ENCODE measurements at regions not wholly inside any gene's neighbourhood (a gene's known extent, or its start where the extent isn't known, plus 50 kb on each side); places are given as distances from the start of the nearest gene placed in this dataset.

GRCh38 chr4:159983082-159983481, 880.2 kb downstream of the RAPGEF2 start:
- Mint-ChIP-seq H3K4me1 (no peaks in the 10 kb centered on the region), H3K36me3 (no peaks in the 10 kb centered on the region), H3K27me3 (no peaks in the 10 kb centered on the region), H3K9me3 (no peaks in the 10 kb centered on the region), H3K4me3 (no peak overlapping the region), H3K27ac (no peak overlapping the region)
- POLR2A ChIA-PET: no interaction called here
- ATAC-seq (ENCODE audit: low read depth) (no peak), DNase-seq (no peak)

- Mint-ChIP-seq H3K27me3 (no peaks in the 10 kb centered on the region), H3K36me3 (no peaks in the 10 kb centered on the region), H3K4me1 (no peaks in the 10 kb centered on the region), H3K27ac (no peak overlapping the region), H3K4me3 (no peak overlapping the region), H3K9me3 (peaks cover 6% of the 10 kb centered on the region)
- POLR2A ChIA-PET: no interaction called here
- DNase-seq (no peak), ATAC-seq (ENCODE audit: low read depth) (no peak)
Measured at GRCh38 chr4:160009656-160010493, 907.0 kb downstream of the RAPGEF2 start.

DNA sequence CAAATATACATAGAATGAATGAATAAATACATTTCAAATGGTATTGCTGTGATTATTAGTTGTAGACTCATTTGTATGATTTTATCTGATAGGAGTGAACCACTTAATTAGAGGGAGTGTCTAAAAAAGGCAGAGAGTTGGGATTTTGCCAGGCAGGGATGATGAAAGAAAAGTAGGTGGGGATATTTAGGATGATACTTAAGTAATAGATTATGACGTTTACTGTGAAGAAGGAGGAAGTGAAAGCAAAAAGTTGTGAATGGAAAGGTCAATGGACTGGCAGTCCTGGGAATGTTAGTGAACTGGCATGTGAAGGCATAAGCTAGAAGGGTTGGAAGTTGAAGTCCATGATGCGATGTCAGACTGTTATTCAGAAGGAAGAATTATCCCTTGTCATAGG, 917.1 kb downstream of the RAPGEF2 start:
- ATAC-seq (ENCODE audit: low read depth) (no peak), DNase-seq (no peak)
- Mint-ChIP-seq H3K36me3 (no peaks in the 10 kb centered on the region), H3K27ac (no peak overlapping the region), H3K4me3 (no peak overlapping the region), H3K4me1 (no peaks in the 10 kb centered on the region), H3K9me3 (peaks cover 2% of the 10 kb centered on the region), H3K27me3 (no peaks in the 10 kb centered on the region)
- POLR2A ChIA-PET: no interaction called here

DNA sequence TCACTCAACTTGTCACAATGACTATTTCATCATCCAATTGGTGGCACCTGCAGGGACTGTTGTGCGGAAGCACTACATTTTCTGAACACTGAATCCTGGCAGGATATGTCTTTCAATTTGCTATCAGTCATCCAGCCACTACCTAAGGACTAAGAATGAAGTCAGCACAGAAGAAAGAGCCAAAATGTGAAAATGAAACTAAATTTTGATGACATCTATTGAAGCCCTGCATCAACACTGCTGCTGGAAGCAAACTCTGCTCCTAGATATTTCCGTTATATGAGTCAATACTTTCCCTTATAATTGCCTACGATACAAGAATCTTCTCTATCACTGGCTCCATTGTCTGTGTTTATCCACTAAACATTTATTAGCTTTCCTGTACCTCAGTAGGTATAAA, 917.9 kb downstream of the RAPGEF2 start:
- Mint-ChIP-seq H3K9me3 (peaks cover 2% of the 10 kb centered on the region), H3K4me1 (no peaks in the 10 kb centered on the region), H3K4me3 (no peak overlapping the region), H3K36me3 (no peaks in the 10 kb centered on the region), H3K27me3 (no peaks in the 10 kb centered on the region), H3K27ac (no peak overlapping the region)
- no peak for ATAC-seq (ENCODE audit: low read depth)
- POLR2A ChIA-PET: no interaction called here
- DNase-seq: no peak

- H3K27ac Mint-ChIP-seq: no peak overlapping the region
- no peaks in the 10 kb centered on the region for H3K4me1 Mint-ChIP-seq
- no peaks in the 10 kb centered on the region for H3K36me3 Mint-ChIP-seq
- no peaks in the 10 kb centered on the region for H3K27me3 Mint-ChIP-seq
- ATAC-seq (ENCODE audit: low read depth): no peak
- no peak overlapping the region for H3K4me3 Mint-ChIP-seq
- POLR2A ChIA-PET: no interaction called here
- no peaks in the 10 kb centered on the region for H3K9me3 Mint-ChIP-seq
- DNase-seq: no peak
Measured at GRCh38 chr4:160021870-160022269, 919.0 kb downstream of the RAPGEF2 start.

- no peak for ATAC-seq (ENCODE audit: low read depth)
- H3K36me3 Mint-ChIP-seq: no peaks in the 10 kb centered on the region
- H3K27me3 Mint-ChIP-seq: no peaks in the 10 kb centered on the region
- DNase-seq: no peak
- H3K27ac Mint-ChIP-seq: no peak overlapping the region
- H3K4me3 Mint-ChIP-seq: no peak overlapping the region
- no peaks in the 10 kb centered on the region for H3K4me1 Mint-ChIP-seq
- POLR2A ChIA-PET: no interaction called here
- no peaks in the 10 kb centered on the region for H3K9me3 Mint-ChIP-seq
Measured at GRCh38 chr4:160026721-160027120, 923.8 kb downstream of the RAPGEF2 start.

GRCh38 chr4:160034501-160034900, 931.6 kb downstream of the RAPGEF2 start:
- no peak overlapping the region for H3K27ac Mint-ChIP-seq
- no peaks in the 10 kb centered on the region for H3K9me3 Mint-ChIP-seq
- no peak for DNase-seq
- no peaks in the 10 kb centered on the region for H3K27me3 Mint-ChIP-seq
- ATAC-seq (ENCODE audit: low read depth): no peak
- POLR2A ChIA-PET: no interaction called here
- H3K4me1 Mint-ChIP-seq: no peaks in the 10 kb centered on the region
- no peak overlapping the region for H3K4me3 Mint-ChIP-seq
- no peaks in the 10 kb centered on the region for H3K36me3 Mint-ChIP-seq

DNA sequence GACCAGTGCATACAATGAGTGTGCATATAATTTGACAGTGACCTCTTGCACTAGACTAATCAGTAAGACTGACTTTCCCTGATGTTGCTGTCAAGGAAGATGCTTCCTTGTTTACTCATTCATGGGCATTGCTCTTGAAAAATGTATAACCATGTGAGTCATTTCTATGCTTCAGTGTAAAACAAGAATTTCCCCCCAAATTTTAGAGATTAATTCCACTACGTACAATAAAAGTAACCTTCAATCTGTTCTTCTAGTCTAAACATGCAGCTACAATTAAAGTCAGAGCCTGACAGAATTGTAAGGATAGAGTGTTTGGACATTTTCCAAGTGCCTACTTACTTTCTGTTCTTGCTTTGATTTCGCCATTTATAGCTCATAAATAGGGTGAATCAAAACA, 935.7 kb downstream of the RAPGEF2 start:
- H3K4me1 Mint-ChIP-seq: no peaks in the 10 kb centered on the region
- no peaks in the 10 kb centered on the region for H3K27me3 Mint-ChIP-seq
- H3K4me3 Mint-ChIP-seq: no peak overlapping the region
- H3K9me3 Mint-ChIP-seq: no peaks in the 10 kb centered on the region
- DNase-seq (no peak), ATAC-seq (ENCODE audit: low read depth) (no peak)
- POLR2A ChIA-PET: no interaction called here
- H3K36me3 Mint-ChIP-seq: no peaks in the 10 kb centered on the region
- no peak overlapping the region for H3K27ac Mint-ChIP-seq

DNA sequence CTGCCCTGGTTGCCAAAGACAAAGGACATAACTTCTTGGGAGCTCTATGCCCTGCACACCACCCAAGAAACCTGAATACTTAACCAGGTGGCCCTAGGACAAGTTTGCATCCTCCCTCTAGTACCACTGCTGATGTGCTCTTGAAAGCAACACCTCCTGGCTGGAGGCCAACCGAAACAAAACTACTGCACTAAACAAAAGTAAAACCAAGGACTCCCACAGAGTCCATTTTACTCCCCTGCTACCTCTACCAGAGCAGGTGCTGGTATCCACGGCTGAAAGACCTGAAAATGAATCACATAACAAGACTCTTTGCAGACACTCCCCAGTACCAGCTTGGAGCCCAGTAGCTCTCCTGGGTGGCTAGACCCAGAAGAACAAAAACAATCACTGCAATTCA, 941.8 kb downstream of the RAPGEF2 start:
- ATAC-seq (ENCODE audit: low read depth) (no peak), DNase-seq (no peak)
- peaks cover 3% of the 10 kb centered on the region for H3K9me3 Mint-ChIP-seq
- no peaks in the 10 kb centered on the region for H3K4me1 Mint-ChIP-seq
- POLR2A ChIA-PET: no interaction called here
- no peaks in the 10 kb centered on the region for H3K36me3 Mint-ChIP-seq
- no peak overlapping the region for H3K4me3 Mint-ChIP-seq
- no peaks in the 10 kb centered on the region for H3K27me3 Mint-ChIP-seq
- H3K27ac Mint-ChIP-seq: no peak overlapping the region

- Mint-ChIP-seq H3K4me1 (no peaks in the 10 kb centered on the region), H3K4me3 (no peak overlapping the region), H3K9me3 (peaks cover 6% of the 10 kb centered on the region), H3K27me3 (no peaks in the 10 kb centered on the region), H3K36me3 (no peaks in the 10 kb centered on the region), H3K27ac (no peak overlapping the region)
- DNase-seq (no peak), ATAC-seq (ENCODE audit: low read depth) (no peak)
- POLR2A ChIA-PET: no interaction called here
Measured at GRCh38 chr4:160082432-160083207, 979.7 kb downstream of the RAPGEF2 start.

GRCh38 chr4:160091631-160092030, 988.8 kb downstream of the RAPGEF2 start:
- Mint-ChIP-seq H3K9me3 (peaks cover 14% of the 10 kb centered on the region), H3K27ac (no peak overlapping the region), H3K36me3 (no peaks in the 10 kb centered on the region), H3K4me1 (no peaks in the 10 kb centered on the region), H3K4me3 (no peak overlapping the region), H3K27me3 (no peaks in the 10 kb centered on the region)
- POLR2A ChIA-PET: no interaction called here
- DNase-seq (no peak), ATAC-seq (ENCODE audit: low read depth) (no peak)

GRCh38 chr4:160100316-160100715, 997.4 kb downstream of the RAPGEF2 start:
- no peak overlapping the region for H3K27ac Mint-ChIP-seq
- no peaks in the 10 kb centered on the region for H3K4me1 Mint-ChIP-seq
- no peak overlapping the region for H3K4me3 Mint-ChIP-seq
- H3K36me3 Mint-ChIP-seq: no peaks in the 10 kb centered on the region
- DNase-seq: no peak
- H3K9me3 Mint-ChIP-seq: peaks cover 3% of the 10 kb centered on the region
- H3K27me3 Mint-ChIP-seq: no peaks in the 10 kb centered on the region
- no peak for ATAC-seq (ENCODE audit: low read depth)
- POLR2A ChIA-PET: no interaction called here

DNA sequence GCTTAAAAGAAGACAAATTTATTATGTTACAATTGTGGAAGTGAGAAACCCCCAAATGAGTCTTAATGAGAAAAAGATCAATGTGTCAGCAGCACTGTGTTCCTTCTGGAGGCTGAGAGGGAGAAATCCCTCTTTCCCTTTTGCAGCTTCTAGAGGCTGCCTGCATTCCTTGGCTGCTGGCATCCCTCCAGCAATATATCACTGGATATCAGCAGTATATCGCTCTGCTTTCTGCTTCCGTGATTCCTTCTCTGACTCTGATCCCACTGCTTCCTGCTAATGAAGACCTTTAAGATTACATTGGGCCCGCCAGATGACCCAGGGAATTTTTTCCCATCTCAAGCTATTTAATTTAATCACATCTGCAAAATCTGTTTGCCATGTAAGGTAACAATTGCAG, 1008.0 kb downstream of the RAPGEF2 start:
- Mint-ChIP-seq H3K27ac (no peak overlapping the region), H3K27me3 (no peaks in the 10 kb centered on the region), H3K4me1 (no peaks in the 10 kb centered on the region), H3K9me3 (peaks cover 16% of the 10 kb centered on the region), H3K36me3 (no peaks in the 10 kb centered on the region), H3K4me3 (no peak overlapping the region)
- POLR2A ChIA-PET: no interaction called here
- ATAC-seq (ENCODE audit: low read depth): no peak
- no peak for DNase-seq

DNA sequence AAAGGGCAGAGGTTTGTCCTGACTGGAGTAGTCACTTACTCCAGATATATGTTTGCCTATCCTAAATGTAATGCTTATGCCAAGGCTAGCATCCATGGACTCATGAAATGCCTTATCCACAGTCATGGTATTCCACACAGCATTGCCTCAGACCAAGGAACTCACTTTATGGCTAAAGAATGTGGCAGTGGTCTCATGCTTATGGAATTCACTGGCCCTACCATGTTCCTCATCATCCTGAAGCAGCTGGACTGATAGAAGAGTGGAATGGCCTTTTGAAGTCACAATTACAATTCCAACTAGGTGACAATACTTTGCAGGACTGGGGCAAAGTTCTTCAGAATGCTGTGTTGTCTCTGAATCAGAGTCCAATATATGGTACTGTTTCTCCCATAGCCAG, 1014.8 kb downstream of the RAPGEF2 start:
- Mint-ChIP-seq H3K27ac (no peak overlapping the region), H3K36me3 (no peaks in the 10 kb centered on the region), H3K27me3 (no peaks in the 10 kb centered on the region), H3K4me3 (no peak overlapping the region), H3K9me3 (peaks cover 17% of the 10 kb centered on the region), H3K4me1 (no peaks in the 10 kb centered on the region)
- POLR2A ChIA-PET: no interaction called here
- ATAC-seq (ENCODE audit: low read depth): no peak
- DNase-seq: no peak
